ENCODE measurements at regions not wholly inside any gene's neighbourhood (a gene's known extent, or its start where the extent isn't known, plus 50 kb on each side); places are given as distances from the start of the nearest gene placed in this dataset.

DNA sequence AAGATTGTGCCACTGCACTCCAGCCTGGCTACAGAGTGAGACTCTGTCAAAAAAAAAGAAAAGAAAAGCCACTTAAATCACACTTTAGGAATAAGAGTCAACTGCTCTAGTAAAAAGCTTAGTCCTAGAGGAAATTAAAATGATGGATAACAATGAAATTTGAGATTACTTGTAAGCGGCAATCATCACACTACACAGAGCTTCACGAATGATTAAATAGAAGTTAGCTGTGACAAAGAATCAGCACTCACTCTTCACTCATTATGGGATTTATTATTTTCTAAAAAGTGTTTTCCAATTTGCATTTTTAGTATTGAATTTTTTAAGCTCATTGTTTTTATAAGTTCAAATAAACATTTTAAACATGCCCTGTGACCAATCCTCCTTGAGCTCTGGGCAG is 718.0 kb downstream of the UTRN start:
- no peak for DNase-seq

DNA sequence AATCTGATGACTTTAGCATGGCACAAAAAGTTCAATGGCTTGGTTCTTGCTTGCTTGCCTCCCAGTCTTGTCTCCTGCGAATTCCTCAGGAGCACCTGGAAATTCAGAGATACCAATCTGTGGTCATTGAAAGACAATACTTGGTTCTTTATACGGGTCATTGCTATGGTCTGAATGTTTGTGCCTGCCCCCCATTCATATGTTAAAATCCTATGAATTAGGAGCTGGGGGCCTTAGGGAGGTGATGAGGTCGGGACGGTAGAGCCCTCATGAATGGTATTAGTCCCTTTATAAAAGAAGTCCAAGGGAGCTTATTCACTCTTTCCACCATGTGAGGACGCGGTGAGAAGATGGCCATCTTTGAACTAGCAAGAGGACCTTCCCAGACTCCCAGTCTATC is 721.8 kb downstream of the UTRN start:
- DNase-seq = no peak

DNA sequence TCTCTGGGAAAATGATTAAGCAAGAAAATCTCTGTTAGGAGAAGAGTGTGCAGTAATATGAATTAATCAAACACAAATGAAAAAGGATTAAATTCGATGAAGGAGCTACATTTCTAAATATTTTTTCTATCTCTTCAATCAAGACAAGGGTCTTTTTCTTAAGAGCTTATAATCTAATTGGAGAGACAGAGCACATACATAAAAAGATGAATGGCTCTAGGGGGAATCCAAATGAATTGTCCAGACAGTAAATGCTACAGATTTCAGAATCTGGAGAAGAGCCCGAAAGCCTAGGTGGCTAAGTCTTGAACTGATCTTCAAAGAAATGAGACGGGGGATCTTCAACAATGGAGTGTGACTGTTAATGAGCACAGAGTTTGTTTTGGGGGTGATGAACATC is 723.6 kb downstream of the UTRN start:
- no peak for DNase-seq

DNA sequence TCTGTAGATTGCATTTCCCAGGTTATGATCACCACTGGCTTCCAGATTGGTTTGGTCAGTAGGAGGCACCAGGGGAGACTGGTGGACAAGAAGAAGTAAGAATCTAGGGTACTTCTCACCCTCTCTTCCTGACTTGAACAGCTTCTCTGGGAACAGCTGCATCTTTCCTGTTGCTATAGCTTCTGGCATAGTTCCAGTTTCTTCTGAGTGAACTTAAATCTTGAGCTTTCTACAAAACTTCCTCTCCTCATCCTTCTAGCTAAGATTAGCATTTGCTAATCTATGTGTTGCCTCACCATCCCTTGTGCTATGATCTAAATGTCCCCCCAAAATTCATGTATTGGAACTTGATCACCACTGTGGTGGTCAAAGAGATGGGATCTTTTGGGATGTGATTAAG is 724.6 kb downstream of the UTRN start:
- no peak for DNase-seq

DNA sequence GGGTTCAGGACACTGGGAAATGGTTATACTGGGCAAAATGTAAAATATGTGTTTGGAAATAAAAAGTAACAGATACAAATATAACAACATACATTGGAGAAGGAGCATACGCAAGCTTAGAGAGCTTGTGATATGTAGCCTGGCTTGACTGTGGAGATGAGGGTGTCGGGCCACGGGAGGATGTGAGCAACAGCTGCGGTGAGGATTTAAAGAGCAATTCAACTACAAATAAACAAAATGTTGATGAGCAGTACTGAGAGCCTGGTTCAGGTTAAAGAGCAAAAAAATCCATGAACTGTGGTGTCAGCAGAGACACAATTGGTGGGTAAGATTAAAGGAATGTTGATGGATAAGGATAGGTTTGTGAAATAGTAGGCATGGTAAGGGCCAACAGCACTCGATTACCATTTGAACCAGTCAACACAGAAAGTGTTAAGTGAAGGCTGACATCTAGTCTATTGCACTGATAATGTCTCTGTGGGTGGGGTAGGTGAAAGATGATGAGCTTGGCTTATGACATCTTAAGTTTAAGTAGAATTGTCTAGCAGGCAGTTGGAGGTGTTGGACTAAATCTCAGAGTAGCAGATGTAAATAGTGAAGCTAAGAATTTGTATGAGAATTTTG is 723.2 kb downstream of the EPM2A start:
- DNase-seq = peak; percentile 63

DNA sequence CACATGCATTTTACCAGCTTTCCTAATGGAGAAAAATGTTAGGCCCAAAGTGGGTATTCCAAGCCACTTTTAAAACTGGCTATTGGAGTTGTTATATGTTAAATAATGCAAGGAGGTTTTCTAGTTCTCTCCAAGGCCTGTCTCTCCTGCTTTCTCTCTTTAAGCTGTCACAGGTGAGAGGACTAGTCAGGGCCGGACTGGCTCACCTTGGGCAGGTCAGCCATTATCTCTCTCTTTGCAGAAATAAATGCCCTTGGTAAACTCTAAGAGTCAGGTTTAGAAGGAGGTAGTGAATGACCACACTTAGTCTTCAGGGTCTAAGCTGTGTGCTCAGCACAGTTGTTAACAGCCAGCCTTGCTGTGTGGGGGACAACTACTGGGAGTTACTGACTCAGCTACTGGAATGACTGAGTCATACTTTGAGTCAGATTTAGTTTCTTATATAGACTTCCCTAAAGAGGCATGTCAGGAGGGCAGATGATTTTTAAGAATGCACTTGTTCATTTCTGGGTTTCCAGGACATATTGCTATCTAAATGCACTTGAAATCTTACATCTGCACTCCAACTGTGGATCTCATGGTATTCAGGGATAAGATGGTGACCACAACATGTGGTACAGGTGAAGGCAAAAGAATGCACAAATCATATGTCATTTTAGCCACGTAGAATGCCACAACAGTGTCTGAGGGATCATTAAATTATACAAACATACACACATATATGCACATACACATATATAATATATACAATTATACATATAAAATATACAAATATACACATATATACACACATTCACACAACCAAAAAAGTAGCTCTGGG is 719.4 kb downstream of the EPM2A start:
- DNase-seq = peak; percentile 93

DNA sequence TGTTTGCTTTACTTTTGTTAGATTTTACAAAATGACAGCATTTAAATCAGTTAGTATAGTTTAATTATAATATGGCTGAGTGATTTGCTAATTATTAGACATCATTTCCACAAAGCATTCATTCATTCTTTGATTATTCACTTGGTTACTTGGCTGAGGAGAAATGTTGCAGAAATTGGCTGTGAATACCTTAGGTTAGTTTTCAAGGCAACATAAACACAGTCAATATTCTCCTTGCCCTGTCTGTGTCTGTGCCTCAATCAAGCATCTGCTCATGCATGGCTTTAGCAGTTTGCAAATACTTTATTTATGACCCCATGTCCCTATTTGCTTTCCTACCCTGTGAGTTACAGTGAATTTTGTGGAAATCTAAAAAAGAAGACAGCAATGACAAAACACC is 718.3 kb downstream of the EPM2A start:
- no peak for DNase-seq

DNA sequence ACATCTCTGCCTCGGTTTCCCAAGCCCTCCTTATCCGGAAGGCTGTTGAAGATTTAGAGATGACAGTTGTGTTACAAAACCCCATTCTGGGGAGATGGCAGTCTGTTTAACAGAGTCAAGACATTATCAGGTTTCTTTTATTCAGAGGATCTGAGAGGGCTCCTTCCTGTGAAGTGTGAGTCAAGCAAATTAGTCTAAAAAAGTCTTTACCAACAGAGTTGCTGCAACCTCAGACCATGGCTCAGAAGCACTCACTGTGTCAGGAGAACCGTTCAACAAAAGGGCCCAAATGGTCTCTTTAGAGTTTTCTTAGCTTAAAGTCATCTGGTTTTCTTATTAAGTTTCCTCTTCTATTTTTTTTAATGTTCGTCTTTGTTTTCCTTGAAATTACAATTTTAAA is 717.8 kb downstream of the EPM2A start:
- DNase-seq = no peak

DNA sequence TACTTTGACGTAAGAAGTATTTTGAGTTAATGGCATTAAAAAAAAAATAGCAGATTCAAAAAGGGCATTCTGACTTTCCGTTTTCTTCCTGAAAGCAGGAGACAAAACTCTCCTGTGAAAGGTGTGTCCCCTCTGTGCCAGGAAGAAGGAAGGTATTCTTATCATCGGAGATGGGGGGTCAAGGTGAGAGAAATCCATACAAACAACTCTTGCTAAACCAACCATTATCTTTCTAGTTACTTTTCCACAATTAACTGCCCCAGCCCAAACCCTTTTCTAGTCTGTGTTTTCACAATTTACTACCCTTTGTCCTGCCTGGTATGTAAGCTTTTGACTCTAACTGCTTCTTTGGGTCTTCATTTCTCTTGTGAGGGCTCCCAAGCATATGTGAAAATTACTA is 717.3 kb downstream of the EPM2A start:
- no peak for DNase-seq

DNA sequence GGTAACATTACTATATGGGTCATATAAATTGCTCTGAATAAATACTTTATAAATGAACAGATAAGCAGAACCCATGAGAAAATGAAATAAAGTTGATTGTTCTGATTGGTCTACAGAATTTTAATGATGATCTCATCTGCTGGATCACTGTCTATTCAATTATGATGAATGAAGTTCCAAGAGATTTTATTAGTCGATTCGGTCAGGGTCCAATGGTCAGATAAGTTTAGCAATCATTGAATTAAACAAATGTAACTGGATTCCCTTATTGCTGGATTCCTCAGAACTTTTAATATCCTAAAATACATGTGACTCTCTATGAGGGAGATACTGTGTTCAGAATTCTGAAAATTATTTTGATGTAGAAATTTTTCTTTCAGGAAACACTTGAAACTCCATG is 715.2 kb downstream of the EPM2A start:
- DNase-seq = no peak

DNA sequence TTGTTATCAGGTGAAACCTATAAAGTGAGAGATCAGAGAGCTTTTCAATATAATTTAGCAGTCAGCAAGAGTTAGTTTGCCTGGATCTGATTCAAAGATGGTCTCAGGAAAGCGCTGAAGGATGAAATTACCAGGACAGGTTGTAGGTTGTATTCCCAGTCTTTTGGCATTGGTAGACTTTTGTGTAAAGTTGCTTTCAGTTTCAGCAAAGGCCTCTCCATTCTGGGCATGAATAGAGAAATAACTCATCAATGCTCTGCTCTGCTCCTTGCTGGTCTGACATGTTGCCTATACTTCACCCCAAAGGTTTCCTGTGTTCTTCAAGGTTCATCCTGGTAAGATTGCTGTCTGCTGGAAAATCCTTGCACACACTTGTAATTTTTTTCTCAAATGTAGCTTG is 714.8 kb downstream of the EPM2A start:
- DNase-seq = no peak

DNA sequence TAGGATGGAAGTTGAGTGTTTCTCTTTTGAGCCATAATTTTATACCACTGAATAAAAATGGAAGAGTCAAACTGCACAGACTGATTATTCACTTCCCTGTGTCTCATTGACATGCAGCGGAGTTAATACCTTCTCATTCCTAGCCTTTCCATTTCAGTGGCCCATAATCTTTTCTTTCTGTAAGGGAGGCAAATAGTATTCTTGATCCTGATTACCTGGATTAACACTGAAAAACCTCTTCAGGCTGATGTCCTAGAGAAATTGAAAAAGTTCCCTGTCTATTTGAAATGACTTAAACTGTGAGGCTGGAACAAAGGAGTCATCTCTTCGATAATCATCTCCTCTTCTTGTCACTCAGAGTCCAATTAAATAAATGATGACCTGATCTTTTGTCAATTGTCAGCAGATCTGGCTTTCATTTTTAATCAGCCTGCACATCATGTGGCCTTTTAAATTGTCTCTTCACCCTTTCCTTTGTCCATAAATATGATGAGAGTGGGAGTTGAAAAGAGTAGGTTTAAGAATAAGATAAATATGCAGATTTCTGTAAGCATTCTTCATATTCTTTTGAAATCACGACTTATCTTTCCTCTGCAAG is 713.0 kb downstream of the EPM2A start:
- no peak for DNase-seq

DNA sequence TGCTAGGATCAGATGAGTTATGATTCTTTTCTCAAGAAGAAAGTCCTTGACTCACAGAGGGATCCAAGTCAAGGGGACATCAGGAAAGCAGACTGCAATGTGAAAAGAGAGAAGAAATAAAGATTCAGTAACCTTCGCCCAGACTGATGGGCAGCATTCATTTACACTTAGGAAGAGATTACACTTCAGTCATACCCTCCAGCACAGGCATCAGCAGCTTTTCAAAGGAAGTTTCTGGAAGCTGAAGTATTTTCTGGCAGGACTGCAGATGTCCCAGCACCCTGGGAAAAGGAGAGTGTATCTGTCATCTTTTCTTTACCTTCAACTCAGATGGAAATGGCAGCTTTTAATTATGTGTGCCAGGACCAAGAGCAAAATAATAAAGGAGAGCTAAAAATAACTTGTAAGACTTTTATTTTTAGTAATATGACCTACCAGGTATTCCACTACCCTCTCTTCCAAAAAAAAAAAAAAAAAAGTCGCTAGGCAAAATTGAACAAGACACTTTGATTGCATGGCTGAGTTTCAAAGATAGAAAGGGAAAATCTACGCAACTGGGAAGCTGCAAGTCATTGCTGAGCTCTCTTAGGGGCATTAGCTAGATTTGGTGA is 712.1 kb downstream of the EPM2A start:
- no peak for DNase-seq

DNA sequence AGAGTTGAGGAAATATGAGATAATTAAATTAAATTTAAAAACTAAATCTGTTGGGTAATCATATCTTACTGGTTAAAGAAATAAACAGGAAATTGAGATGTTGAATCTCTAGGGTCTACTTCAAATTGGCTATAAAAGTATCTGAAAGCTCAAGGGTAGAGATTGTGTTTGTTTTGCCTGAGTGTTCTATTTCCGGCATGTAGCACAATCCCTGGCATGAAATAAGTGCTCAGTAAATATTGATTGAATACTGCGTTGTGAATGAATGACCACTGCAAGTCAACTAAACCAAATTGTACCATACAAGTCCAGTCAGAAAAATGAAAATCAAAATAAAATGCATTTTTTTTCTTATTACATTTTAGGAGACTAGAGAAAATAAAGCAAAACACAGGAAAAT is 709.8 kb downstream of the EPM2A start:
- no peak for DNase-seq

DNA sequence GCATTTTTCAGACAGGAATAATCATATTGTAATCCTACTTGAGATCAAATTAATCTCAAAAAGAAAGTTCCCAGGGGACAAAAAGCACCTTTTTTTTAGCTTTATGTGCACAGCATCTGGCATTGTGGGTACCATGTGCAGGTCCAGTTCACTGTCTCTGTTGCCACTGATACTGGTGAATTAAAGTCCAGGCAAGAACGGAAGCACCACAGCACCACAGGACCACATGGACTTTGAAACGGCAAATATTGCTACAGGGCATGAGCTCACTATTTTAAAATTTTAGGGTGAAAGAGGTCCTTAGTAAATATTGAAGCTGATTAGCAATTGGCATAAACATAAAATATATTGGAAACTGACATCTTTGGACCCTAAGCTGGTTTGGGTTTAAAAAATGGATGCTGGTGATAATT is 709.0 kb downstream of the EPM2A start:
- DNase-seq = no peak

DNA sequence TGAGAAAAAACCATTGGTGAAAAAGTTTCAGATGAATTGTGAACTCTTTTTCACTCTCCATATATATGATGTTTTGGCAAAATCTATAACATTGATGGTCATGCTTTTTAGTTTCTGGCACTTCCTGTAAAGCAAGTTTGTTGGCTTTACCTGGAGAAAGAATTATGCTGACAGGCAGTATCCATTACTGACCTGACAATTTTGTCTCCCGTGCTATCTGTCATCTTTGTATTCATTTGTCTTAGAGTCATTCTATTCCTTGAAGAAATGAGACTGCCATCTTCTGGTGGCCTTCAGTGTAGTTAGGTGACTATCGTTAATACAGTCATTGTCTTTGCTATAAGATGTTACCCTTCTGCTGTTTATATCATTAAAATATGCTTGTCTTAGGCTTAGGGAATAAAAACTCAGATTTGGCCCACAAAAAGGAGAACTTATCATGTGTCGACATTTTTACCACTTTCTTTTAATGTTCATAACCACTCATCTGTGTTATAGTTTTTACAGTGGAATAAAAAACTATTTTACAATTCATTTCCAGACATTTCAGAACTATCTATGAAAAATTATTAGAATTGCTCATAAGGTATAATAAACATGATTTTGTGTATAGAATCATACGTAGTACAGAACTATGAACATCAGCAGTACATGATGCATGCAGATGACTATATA is 707.0 kb downstream of the EPM2A start:
- DNase-seq = peak; percentile 52

DNA sequence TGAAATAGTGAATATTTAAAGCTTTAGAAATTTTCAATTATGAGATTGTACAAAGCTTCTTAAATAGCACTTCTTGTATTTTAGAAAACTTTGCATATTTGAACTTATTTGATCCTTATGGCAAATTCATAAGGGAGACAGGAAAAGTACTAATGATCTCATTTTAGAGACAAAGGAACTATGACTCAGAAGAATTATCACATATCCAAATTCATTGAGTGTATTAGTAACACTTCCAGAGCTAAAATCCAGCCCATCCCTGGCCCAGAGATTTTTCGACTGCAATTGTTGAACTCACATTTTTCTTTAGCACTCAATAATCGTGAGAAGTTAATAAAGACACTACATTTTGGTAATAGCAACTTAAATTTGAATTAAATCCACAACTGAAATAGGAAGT is 704.3 kb downstream of the EPM2A start:
- DNase-seq = no peak

DNA sequence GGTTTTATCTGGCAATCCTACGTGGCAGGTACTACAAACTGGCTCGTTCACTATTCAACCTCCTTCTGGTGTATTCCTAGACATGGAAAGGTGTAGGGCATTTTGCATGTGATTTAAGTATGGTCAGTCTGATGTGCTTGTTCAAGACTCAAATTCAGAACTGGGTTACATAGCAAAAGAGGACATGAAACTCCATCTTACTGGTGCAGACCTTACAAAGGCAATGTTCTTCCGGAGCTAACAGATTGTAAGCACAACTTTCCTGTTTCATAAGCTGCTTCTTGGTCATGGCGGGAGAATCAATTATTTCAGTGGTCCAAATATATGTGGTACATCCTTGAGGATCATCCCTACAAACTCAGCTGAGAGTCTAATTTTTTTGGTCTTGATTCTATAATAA is 703.4 kb downstream of the EPM2A start:
- no peak for DNase-seq

DNA sequence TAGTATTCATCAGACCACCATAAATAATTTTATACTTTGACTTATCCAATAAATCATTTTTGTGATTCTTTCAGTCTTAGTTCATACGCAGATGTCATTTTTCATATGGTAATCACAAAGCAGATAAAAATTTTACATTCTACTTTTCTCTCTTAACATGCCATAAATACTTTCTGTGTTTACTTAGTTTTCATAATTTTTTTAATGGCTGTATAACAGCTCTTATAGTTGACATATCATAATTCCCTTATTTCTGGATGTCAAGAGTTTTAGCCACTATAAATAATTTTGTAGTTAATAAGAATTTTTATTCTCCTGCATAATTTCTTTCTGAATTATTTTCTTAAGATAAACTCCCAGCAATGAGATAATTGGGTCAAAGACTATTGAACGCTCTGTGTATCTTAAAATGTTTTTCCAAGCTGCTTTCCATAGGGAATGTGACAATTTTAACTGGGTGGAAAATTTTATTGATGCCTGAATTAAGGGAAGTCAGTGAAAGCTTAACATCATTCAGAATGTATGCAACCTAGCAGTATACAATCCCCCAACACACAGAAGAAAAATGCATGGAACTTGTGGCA is 702.7 kb downstream of the EPM2A start:
- DNase-seq = no peak

DNA sequence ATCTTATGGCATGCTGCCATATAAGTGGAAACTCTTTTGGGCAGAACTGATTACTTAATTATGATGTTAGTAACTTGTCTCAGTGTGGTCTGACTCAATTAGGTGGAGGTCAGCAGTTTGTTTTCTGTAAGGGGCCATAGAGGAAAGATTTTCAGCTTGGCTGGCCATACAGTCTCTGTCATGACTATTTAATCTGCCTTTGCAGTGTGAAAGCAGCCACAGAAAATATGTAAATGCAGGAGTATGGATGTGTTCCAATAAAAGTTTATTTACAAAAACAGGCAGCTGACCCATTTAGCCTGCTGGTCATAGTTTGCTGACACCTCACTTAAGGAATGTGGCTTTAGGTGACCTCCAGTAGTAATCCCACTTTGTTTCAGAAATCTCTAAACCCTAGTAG is 700.7 kb downstream of the EPM2A start:
- DNase-seq = peak; percentile 32

DNA sequence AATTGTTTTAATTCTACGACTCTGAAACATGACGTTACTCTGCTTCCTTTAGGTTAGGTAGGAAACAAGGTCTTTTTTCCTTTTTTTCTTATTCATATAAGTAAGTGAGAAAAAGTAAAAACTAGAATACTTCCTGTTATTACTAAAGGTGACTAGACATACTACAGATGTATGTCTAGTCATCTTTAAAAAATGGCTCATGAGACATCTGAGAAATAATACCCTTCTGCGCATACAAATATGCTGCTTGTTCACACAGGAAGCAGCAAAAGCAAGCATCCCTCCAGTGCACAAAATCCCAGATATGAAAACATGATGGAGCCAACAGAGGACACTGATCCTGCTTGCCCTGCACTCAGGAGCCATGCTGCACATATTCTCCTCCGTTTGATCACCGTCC is 699.1 kb downstream of the EPM2A start:
- DNase-seq = no peak

DNA sequence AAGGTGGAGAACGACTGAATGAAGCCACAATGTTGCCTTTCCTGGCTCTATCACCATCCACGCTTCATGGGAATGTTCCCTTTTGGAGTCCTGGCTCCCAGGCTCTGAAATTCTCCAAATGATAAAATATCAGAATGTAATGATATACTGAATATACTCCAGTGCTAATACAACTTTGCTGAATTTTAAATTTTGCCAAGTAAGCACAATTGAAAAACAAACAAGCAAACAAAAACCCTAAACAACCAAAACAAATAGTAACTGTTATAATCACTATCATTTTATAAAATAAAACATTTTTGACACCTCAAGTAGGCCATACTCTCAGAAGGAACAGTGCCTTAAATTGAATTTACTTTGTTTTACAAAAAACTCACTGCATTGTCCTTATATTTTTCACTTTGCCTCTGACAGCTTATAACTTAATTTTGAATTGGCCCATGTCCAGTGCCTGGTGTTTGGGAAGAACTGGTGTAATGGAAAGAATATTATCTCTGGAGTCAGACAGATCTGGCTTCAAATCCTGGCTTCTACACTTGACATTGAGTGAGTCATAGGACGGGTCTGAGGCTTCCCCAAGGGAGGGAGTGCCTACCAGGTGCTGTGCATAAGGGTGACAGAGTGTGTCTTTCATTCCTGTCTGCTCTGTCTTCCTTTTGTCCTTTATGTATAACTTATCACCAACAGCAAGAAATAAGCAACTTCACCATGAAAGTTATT is 698.3 kb downstream of the EPM2A start:
- DNase-seq = no peak

All from EL (cell line).